Heart right ventricle (tissue), 16 donors: ENCODE measurements at regions not wholly inside any gene's neighbourhood (a gene's known extent, or its start where the extent isn't known, plus 50 kb on each side); places are given as distances from the start of the nearest gene placed in this dataset.

Experiments used
- ATAC-seq, 8 donors: fragments of 200-7000 bp; cut with Tn5 transposase; one replicate each; pipeline ENCODE4 v1.9.1; 2020; ENCODE audit warnings: mild to moderate bottlenecking in 8 of 8, moderate library complexity in 8 of 8, moderate number of reproducible peaks in 1 of 8
- DNase-seq, 2 donors: peaks; one replicate each; pipeline ENCODE4 v3.0.0-alpha.2; 2020
- H3K27ac ChIP-seq, 10 donors: fragments of 200-600 bp; sonication (generic) in 2 of 10; one replicate each; pipeline versions ENCODE4 v1.5.0 to v1.8.0; 2020 to 2022; ENCODE audit warnings: mild to moderate bottlenecking in 3 of 10
- H3K27me3 ChIP-seq, 7 donors: fragments of 200-600 bp; one replicate each; pipeline ENCODE4 v1.8.0; 2021 to 2022; ENCODE audit warnings: mild to moderate bottlenecking in 2 of 7
- H3K36me3 ChIP-seq, 9 donors: fragments of 200-600 bp; sonication (generic) in 1 of 9; one replicate each; pipeline versions ENCODE4 v1.5.0 to v1.8.0; 2020 to 2022; ENCODE audit warnings: mild to moderate bottlenecking in 2 of 9
- H3K4me1 ChIP-seq, 9 donors: fragments of 200-600 bp; sonication (generic) in 1 of 9; one replicate each; pipeline versions ENCODE4 v1.5.0 to v1.8.0; 2020 to 2022; ENCODE audit warnings: mild to moderate bottlenecking in 4 of 9
- H3K4me3 ChIP-seq, 10 donors: fragments of 200-600 bp; sonication (generic) in 2 of 10; one replicate each; pipeline versions ENCODE4 v1.5.0 to v1.8.0; 2020 to 2022; ENCODE audit warnings: mild to moderate bottlenecking in 7 of 10, moderate library complexity in 2 of 10
- H3K9me3 ChIP-seq, 11 donors: fragments of 200-600 bp in 10 of 11; sonication (generic) in 2 of 11; one replicate each; pipeline versions ENCODE4 v1.5.0 to v1.8.0; 2013 to 2022; ENCODE audit warnings: mild to moderate bottlenecking in 2 of 11, control low read depth in 1 of 11, moderate library complexity in 1 of 11
- CTCF ChIP-seq, 9 donors: fragments of 200-600 bp; sonication (generic) in 2 of 9; IDR thresholded peaks; one replicate each; pipeline versions ENCODE4 v1.5.0 to v1.8.0; 2021 to 2022; ENCODE audit warnings: antibody characterized with exemption in 9 of 9, mild to moderate bottlenecking in 5 of 9, moderate library complexity in 1 of 9
- WGBS, 2 donors: extraction: QIAGEN DNeasy Blood & Tissue Kit; methylation state at CpG; one replicate each; pipeline ENCODE4 v1.1.7; 2013; ENCODE audit warnings: inconsistent platforms in 1 of 2; 5-methylcytosine and 5-hydroxymethylcytosine counted together
- intact Hi-C, 10 donors: fragments of 100-400 bp; cut with DNase I; formaldehyde crosslinking; loops; one replicate each; pipeline versions ENCODE4 v1.11.1 to v1.14.2; 2022
- donor health status: Arrhythmogenic right ventricular cardiomyopathy.
- donor health status: ischemic (EF 13 %, LVEDD 7.1; RV severe dilation, severe dysfunction).
- donor health status: healthy with polysubstance abuse.
- donor health status: DM: no; HTN: yes; CAD: no.
- donor health status: DM: no; HTN: no; CAD: no.
- donor health status: ischemic (EF 25% LVEDD 6.9; RV normal size, moderate dysfunction).
- donor health status: ischemic (EF 25% LVEDD 5.7; RV mildly dilated, moderate dysfunction).
- donor health status: healthy.
- donor health status: DM: yes; HTN: yes; CAD: no.
- donor health status: Ischemic cardiomyopathy.
- donor health status: ischemic (EF 35%, LVEDD 5.7; RV mildly dilated, moderate dysfunction).
- donor health status: nonischemic (EF 11% LVEDD 7.7; RV severe dilation, severe dysfunction).
- donor health status: DM: yes; HTN: yes; CAD: no.
- donor health status: PGD.
- donor health status: ischemic (EF 29% LVEDD 5.4; RV normal size, mild dysfunction).
- donor health status: nonischemic (EF 23%, LVEDD 6.1; RV moderate dilation, normal function).

GRCh38 chr18:75698861-75699260, 271.4 kb upstream of the SMIM21 start:
- peaks cover 0 to 7% (median 0%) of the 10 kb centered on the region in 11 donors for H3K9me3 ChIP-seq
- no peak overlapping the region for H3K4me3 ChIP-seq
- H3K4me1 ChIP-seq = no peaks in the 10 kb centered on the region
- H3K36me3 ChIP-seq = no peaks in the 10 kb centered on the region
- ATAC-seq (no peak), DNase-seq (no peak)
- WGBS, 2 donors = 77 to 78% methylated on average over 7 of the region's 7 CpGs
- peaks cover 0 to 6% (median 0%) of the 10 kb centered on the region in 7 donors for H3K27me3 ChIP-seq
- H3K27ac ChIP-seq = no peak overlapping the region
- no peak for TF ChIP-seq CTCF (IDR thresholded peaks at IDR 0.05)
- intact Hi-C loops = loop anchor here in 1 of 10 donors (10.0 kb wide), 1 partner anchor 76 kb away; no protein-coding TSS in a partner anchor

- Histone ChIP-seq H3K4me1 (no peaks in the 10 kb centered on the region), H3K27me3 (no peaks in the 10 kb centered on the region), H3K4me3 (no peak overlapping the region), H3K36me3 (no peaks in the 10 kb centered on the region), H3K27ac (no peak overlapping the region), H3K9me3 (peaks cover 0 to 1% (median 0%) of the 10 kb centered on the region in 11 donors)
- intact Hi-C loops = loop anchor here in 1 of 10 donors (10.0 kb wide), 1 partner anchor 77 kb away; no protein-coding TSS in a partner anchor
- ATAC-seq (no peak), DNase-seq (no peak)
- TF ChIP-seq CTCF (IDR thresholded peaks at IDR 0.05) = no peak
- 67 to 69% methylated on average over 4 of the region's 4 CpGs for WGBS, 2 donors
Measured at GRCh38 chr18:75697493-75697892, 270.0 kb upstream of the SMIM21 start.

GRCh38 chr18:75696391-75696790, 268.9 kb upstream of the SMIM21 start:
- Histone ChIP-seq H3K9me3 (no peaks in the 10 kb centered on the region), H3K27me3 (no peaks in the 10 kb centered on the region), H3K4me1 (no peaks in the 10 kb centered on the region), H3K27ac (no peak overlapping the region), H3K4me3 (no peak overlapping the region), H3K36me3 (no peaks in the 10 kb centered on the region)
- intact Hi-C loops = loop anchor here in 1 of 10 donors (10.0 kb wide), 1 partner anchor 78 kb away; no protein-coding TSS in a partner anchor
- DNase-seq = no peak
- no peak for ATAC-seq
- WGBS, 2 donors = 83 to 84% methylated on average over 5 of the region's 5 CpGs
- TF ChIP-seq CTCF (IDR thresholded peaks at IDR 0.05) = no peak

GRCh38 chr18:75694292-75694691, 266.8 kb upstream of the SMIM21 start:
- no peaks in the 10 kb centered on the region for H3K9me3 ChIP-seq
- 80 to 85% methylated on average over 5 of the region's 5 CpGs for WGBS, 2 donors
- DNase-seq (no peak), ATAC-seq (no peak)
- H3K4me3 ChIP-seq = no peak overlapping the region
- no peaks in the 10 kb centered on the region for H3K4me1 ChIP-seq
- peaks cover 0 to 4% (median 0%) of the 10 kb centered on the region in 7 donors for H3K27me3 ChIP-seq
- H3K36me3 ChIP-seq = no peaks in the 10 kb centered on the region
- intact Hi-C loops = loop anchor here in 1 of 10 donors (10.0 kb wide), 1 partner anchor 81 kb away; no protein-coding TSS in a partner anchor
- no peak for TF ChIP-seq CTCF (IDR thresholded peaks at IDR 0.05)
- H3K27ac ChIP-seq = no peak overlapping the region
